ENCODE measurements at regions not wholly inside any gene's neighbourhood (a gene's known extent, or its start where the extent isn't known, plus 50 kb on each side); places are given as distances from the start of the nearest gene placed in this dataset.

- no peak overlapping the region for H2AFZ ChIP-seq (ENCODE audit: low read length)
- no peaks in the 10 kb centered on the region for H3F3A ChIP-seq (ENCODE audit: insufficient read depth, low read length)
- TF ChIP-seq, protein P1, sequence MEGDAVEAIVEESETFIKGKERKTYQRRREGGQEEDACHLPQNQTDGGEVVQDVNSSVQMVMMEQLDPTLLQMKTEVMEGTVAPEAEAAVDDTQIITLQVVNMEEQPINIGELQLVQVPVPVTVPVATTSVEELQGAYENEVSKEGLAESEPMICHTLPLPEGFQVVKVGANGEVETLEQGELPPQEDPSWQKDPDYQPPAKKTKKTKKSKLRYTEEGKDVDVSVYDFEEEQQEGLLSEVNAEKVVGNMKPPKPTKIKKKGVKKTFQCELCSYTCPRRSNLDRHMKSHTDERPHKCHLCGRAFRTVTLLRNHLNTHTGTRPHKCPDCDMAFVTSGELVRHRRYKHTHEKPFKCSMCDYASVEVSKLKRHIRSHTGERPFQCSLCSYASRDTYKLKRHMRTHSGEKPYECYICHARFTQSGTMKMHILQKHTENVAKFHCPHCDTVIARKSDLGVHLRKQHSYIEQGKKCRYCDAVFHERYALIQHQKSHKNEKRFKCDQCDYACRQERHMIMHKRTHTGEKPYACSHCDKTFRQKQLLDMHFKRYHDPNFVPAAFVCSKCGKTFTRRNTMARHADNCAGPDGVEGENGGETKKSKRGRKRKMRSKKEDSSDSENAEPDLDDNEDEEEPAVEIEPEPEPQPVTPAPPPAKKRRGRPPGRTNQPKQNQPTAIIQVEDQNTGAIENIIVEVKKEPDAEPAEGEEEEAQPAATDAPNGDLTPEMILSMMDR (IDR thresholded peaks at IDR 0.05; ENCODE audit: low read length), result no peak
- no peak for TF ChIP-seq EZH2 (IDR thresholded peaks at IDR 0.05; ENCODE audit: borderline replicate concordance, low read length)
- no peak overlapping the region for H3K4me2 ChIP-seq (ENCODE audit: low read length)
- H3K9me2 ChIP-seq (ENCODE audit: low read depth, low read length), result no peaks in the 10 kb centered on the region
- H3K79me2 ChIP-seq (ENCODE audit: insufficient read depth, low read length), result no peaks in the 10 kb centered on the region
- no peaks in the 10 kb centered on the region for H4K20me1 ChIP-seq (ENCODE audit: insufficient read depth, low read length)
- no peaks in the 10 kb centered on the region for H3K4me1 ChIP-seq (ENCODE audit: insufficient read depth, low read length, severe bottlenecking)
- no peak overlapping the region for H3K4me3 ChIP-seq (ENCODE audit: low read depth, low read length, poor library complexity, severe bottlenecking)
- no peak overlapping the region for H3K27ac ChIP-seq (ENCODE audit: low read depth, low read length, poor library complexity, severe bottlenecking)
- no peaks in the 10 kb centered on the region for H3K9me3 ChIP-seq (ENCODE audit: low read length)
- peaks cover 4% of the 10 kb centered on the region; the same call in 1 of the 2 replicates for H3K27me3 ChIP-seq (ENCODE audit: insufficient read depth, low read length)
- H3K36me3 ChIP-seq (ENCODE audit: insufficient read depth, low read length), result no peaks in the 10 kb centered on the region
- H3K9ac ChIP-seq (ENCODE audit: low read length), result no peak overlapping the region
These were observed 108.1 kb downstream of the CEBPB start for GRCh38 chr20:50298554-50299324.

DNA sequence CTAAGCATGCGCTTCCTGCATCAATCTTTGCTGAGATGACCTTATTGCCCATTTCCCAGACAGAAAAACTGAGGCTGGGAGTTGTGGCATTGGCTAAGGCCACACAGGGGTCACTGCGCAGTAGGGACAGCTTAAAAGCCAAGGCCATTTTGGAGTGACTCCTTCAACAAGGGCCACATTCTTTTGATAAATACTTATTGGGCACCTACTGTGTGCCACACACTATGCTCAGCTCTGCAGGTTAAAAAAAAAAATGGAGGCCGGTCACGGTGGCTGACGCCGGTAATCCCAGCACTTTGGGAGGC, 108.6 kb downstream of the CEBPB start:
- no peak overlapping the region for H3K4me2 ChIP-seq (ENCODE audit: low read length)
- no peaks in the 10 kb centered on the region for H4K20me1 ChIP-seq (ENCODE audit: insufficient read depth, low read length)
- H3K9ac ChIP-seq (ENCODE audit: low read length), result no peak overlapping the region
- no peaks in the 10 kb centered on the region for H3K4me1 ChIP-seq (ENCODE audit: insufficient read depth, low read length, severe bottlenecking)
- no peaks in the 10 kb centered on the region for H3K79me2 ChIP-seq (ENCODE audit: insufficient read depth, low read length)
- H3K4me3 ChIP-seq (ENCODE audit: low read depth, low read length, poor library complexity, severe bottlenecking), result no peak overlapping the region
- H3F3A ChIP-seq (ENCODE audit: insufficient read depth, low read length), result no peaks in the 10 kb centered on the region
- no peaks in the 10 kb centered on the region for H3K9me3 ChIP-seq (ENCODE audit: low read length)
- no peaks in the 10 kb centered on the region for H3K36me3 ChIP-seq (ENCODE audit: insufficient read depth, low read length)
- H2AFZ ChIP-seq (ENCODE audit: low read length), result no peak overlapping the region
- no peaks in the 10 kb centered on the region for H3K9me2 ChIP-seq (ENCODE audit: low read depth, low read length)
- no peak for TF ChIP-seq EZH2 (IDR thresholded peaks at IDR 0.05; ENCODE audit: borderline replicate concordance, low read length)
- TF ChIP-seq, protein P1 (IDR thresholded peaks at IDR 0.05; ENCODE audit: low read length), result no peak
- no peak overlapping the region for H3K27ac ChIP-seq (ENCODE audit: low read depth, low read length, poor library complexity, severe bottlenecking)
- no peaks in the 10 kb centered on the region; the same call in 1 of the 2 replicates for H3K27me3 ChIP-seq (ENCODE audit: insufficient read depth, low read length)

DNA sequence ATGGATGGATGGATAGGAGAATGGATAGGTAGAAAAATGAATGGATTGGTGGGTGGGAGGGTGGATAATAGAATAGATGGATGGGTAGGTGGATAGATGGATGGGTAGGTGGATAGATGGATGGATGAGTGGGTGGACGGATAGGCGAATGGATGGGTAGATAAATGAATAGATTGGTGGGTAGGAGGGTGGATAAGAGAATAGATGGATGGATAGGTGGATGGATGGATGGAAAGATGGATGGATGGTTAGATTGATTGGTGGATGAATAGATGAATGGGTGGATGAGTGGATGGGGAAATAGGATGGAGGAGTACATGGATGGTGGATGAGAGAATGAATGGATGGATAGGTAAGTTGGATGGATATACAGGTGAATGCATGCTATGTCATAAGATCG, 110.5 kb downstream of the CEBPB start:
- no peak overlapping the region for H3K4me2 ChIP-seq (ENCODE audit: low read length)
- H3K27ac ChIP-seq (ENCODE audit: low read depth, low read length, poor library complexity, severe bottlenecking), result no peak overlapping the region
- no peaks in the 10 kb centered on the region for H3K79me2 ChIP-seq (ENCODE audit: insufficient read depth, low read length)
- H3K27me3 ChIP-seq (ENCODE audit: insufficient read depth, low read length), result peaks cover 9% of the 10 kb centered on the region; the same call in 1 of the 2 replicates
- H2AFZ ChIP-seq (ENCODE audit: low read length), result no peak overlapping the region
- no peak overlapping the region for H3K4me3 ChIP-seq (ENCODE audit: low read depth, low read length, poor library complexity, severe bottlenecking)
- no peaks in the 10 kb centered on the region for H3F3A ChIP-seq (ENCODE audit: insufficient read depth, low read length)
- H3K9me2 ChIP-seq (ENCODE audit: low read depth, low read length), result no peaks in the 10 kb centered on the region
- H3K4me1 ChIP-seq (ENCODE audit: insufficient read depth, low read length, severe bottlenecking), result no peaks in the 10 kb centered on the region
- no peak overlapping the region for H3K9ac ChIP-seq (ENCODE audit: low read length)
- TF ChIP-seq, protein P1 (IDR thresholded peaks at IDR 0.05; ENCODE audit: low read length), result no peak
- no peak for TF ChIP-seq EZH2 (IDR thresholded peaks at IDR 0.05; ENCODE audit: borderline replicate concordance, low read length)
- no peaks in the 10 kb centered on the region for H3K36me3 ChIP-seq (ENCODE audit: insufficient read depth, low read length)
- no peaks in the 10 kb centered on the region for H4K20me1 ChIP-seq (ENCODE audit: insufficient read depth, low read length)
- H3K9me3 ChIP-seq (ENCODE audit: low read length), result no peaks in the 10 kb centered on the region
